GM12874 (cell line): ENCODE measurements at regions not wholly inside any gene's neighbourhood (a gene's known extent, or its start where the extent isn't known, plus 50 kb on each side); places are given as distances from the start of the nearest gene placed in this dataset.

Experiments used
- TF ChIP-seq, protein P1 (sequence below): IDR thresholded peaks from 2 replicates; pipeline ENCODE4 v1.5.1; 2011; ENCODE audit warnings: low read depth, mild to moderate bottlenecking, control low read depth, low read length, moderate library complexity; ENCODE audit not compliant: insufficient read depth

GRCh38 chr11:13119941-13120520, 110.9 kb downstream of the RASSF10 start:
- TF ChIP-seq, protein P1, sequence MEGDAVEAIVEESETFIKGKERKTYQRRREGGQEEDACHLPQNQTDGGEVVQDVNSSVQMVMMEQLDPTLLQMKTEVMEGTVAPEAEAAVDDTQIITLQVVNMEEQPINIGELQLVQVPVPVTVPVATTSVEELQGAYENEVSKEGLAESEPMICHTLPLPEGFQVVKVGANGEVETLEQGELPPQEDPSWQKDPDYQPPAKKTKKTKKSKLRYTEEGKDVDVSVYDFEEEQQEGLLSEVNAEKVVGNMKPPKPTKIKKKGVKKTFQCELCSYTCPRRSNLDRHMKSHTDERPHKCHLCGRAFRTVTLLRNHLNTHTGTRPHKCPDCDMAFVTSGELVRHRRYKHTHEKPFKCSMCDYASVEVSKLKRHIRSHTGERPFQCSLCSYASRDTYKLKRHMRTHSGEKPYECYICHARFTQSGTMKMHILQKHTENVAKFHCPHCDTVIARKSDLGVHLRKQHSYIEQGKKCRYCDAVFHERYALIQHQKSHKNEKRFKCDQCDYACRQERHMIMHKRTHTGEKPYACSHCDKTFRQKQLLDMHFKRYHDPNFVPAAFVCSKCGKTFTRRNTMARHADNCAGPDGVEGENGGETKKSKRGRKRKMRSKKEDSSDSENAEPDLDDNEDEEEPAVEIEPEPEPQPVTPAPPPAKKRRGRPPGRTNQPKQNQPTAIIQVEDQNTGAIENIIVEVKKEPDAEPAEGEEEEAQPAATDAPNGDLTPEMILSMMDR, result no peak

- TF ChIP-seq, protein P1, result no peak
Observed at GRCh38 chr11:13120691-13121090, 111.6 kb downstream of the RASSF10 start.

DNA sequence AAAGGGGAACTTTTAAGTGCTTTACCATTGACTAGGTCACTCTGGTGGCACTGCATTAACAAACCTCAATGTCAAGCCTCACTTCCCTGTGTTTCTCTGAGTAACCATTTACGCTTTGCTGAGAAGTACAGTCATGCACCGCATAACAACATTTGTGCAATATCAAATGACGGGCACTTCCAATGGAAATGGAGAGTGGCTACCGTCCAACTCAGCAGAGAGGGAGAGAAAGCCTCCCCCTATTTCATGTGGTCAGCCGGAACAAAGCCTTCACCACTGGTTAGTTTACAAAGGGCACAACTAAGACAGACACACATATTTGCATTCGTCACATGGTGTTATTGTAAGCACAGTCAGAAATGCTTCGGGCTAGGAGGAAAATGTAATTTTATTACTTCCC, 117.3 kb downstream of the RASSF10 start:
- TF ChIP-seq, protein P1, result no peak

DNA sequence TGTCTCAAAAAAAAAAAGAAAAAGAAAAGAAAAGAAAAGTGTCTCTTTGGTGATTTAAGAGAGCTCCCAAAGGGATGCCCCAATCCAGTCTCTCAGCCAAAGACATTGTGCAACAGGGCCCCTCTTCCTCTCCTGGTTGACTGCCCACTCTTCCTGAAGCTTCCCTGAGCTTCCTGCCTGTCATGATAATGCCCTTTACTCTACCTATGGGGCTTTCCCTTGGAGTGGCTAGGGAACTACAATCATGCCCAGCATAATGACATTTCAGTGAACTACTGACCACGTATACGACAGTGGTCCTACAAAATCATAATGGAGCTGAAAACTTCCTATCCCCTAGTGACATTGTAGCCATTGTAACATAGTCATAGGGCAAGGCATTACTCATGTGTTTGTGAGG, 118.0 kb downstream of the RASSF10 start:
- TF ChIP-seq, protein P1, result no peak

DNA sequence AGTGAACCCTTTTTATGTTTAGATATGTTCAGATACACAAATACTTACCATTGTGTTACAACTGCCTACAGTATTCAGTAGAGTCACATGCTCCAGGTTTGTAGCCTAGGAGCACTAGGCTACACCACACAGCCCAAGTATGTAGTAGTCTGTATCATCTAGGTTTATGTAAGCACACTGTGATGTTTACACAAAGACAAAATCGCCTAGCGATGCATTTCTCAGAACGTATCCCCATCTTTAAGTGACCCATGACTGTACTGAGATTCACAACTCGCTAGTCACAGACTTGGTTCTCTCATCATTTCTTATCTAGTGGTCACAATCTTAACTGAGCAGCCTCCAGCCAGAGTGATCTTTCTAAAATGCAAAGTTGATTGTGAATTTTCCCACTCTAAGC, 119.2 kb downstream of the RASSF10 start:
- TF ChIP-seq, protein P1, result no peak

GRCh38 chr11:13134066-13134465, 125.0 kb downstream of the RASSF10 start:
- TF ChIP-seq, protein P1, result no peak

- TF ChIP-seq, protein P1, result no peak
Observed at GRCh38 chr11:13134886-13135285, 125.8 kb downstream of the RASSF10 start.
